Mesothelial cell of epicardium (in vitro differentiated cells): ENCODE measurements at regions not wholly inside any gene's neighbourhood (a gene's known extent, or its start where the extent isn't known, plus 50 kb on each side); places are given as distances from the start of the nearest gene placed in this dataset.

Experiments used
- DNase-seq, 2 experiments: peaks; one replicate each; pipeline ENCODE4 v3.0.0; 2021; ENCODE audit warnings: low spot score in 2 of 2; ENCODE audit not compliant: unreplicated experiment in 2 of 2
- H3K27ac Mint-ChIP-seq: 2 replicates; pipeline ENCODE4 v1.8.0; 2021; ENCODE audit warnings: mixed read lengths
- H3K27me3 Mint-ChIP-seq: 2 replicates; pipeline ENCODE4 v1.8.0; 2021; ENCODE audit warnings: low read depth, mixed read lengths
- H3K36me3 Mint-ChIP-seq: 2 replicates; pipeline ENCODE4 v1.8.0; 2021; ENCODE audit warnings: mixed read lengths
- H3K4me1 Mint-ChIP-seq: 2 replicates; pipeline ENCODE4 v1.8.0; 2021; ENCODE audit warnings: mixed read lengths
- H3K4me3 Mint-ChIP-seq: 2 replicates; pipeline ENCODE4 v1.8.0; 2021; ENCODE audit warnings: mild to moderate bottlenecking, moderate library complexity, mixed read lengths
- H3K9me3 Mint-ChIP-seq: 2 replicates; pipeline ENCODE4 v1.8.0; 2021; ENCODE audit warnings: mixed read lengths
- TF ChIP-seq, protein P1 (sequence below): fragments of 200-600 bp; sonication (generic); IDR thresholded peaks from one replicate; pipeline ENCODE4 v1.5.0; 2021; ENCODE audit warnings: antibody characterized with exemption; ENCODE audit not compliant: unreplicated experiment

DNA sequence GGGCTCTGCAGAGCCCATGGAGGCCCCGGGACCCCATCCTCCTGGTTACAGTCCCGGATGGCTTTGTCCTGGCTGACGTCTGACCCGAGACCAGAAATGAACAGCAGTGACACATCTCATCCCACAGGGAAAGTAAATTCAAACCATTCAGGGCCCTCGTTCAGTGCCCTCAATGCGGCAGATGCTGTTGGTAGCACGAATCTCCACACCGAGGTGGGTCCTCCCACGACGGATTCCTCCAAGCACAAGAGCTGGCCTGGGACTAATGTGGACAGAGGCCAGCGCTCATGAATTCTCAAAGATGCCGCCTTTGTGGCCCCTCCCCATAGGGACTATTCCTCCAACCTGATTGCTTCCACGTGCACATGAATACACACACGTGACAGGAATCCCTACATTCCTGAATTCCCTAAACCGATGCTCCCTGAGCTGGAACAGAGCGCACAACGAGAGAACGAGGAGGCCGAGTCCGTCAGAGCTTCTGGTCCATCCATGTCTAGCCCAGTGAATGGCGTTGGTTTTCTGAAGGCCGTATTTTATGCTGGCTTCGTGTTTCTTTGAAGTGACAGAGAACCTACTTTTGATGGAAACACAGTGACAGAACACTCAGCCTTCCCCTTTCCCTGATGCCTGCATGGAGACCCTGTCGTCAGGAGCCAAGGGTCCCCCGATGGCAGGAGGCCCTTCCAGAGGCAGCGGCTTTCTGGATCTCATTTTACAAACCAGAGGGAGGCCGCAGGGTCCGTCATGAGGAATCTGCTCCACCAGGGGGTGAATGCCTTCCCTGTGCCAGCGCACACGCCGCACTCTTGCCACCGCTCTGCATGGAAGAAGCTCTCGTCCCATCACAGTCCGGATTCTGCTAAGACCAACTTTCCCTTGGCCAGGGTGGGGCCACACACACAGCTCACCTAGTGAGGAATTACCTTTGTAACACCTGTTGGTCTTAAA, 64.3 kb upstream of the SNTG2 start:
- Mint-ChIP-seq H3K4me1 (peaks cover 1% of the 10 kb centered on the region), H3K27me3 (peaks cover 64% of the 10 kb centered on the region), H3K9me3 (no peaks in the 10 kb centered on the region), H3K27ac (no peak overlapping the region), H3K4me3 (no peak overlapping the region), H3K36me3 (no peaks in the 10 kb centered on the region)
- TF ChIP-seq, protein P1, sequence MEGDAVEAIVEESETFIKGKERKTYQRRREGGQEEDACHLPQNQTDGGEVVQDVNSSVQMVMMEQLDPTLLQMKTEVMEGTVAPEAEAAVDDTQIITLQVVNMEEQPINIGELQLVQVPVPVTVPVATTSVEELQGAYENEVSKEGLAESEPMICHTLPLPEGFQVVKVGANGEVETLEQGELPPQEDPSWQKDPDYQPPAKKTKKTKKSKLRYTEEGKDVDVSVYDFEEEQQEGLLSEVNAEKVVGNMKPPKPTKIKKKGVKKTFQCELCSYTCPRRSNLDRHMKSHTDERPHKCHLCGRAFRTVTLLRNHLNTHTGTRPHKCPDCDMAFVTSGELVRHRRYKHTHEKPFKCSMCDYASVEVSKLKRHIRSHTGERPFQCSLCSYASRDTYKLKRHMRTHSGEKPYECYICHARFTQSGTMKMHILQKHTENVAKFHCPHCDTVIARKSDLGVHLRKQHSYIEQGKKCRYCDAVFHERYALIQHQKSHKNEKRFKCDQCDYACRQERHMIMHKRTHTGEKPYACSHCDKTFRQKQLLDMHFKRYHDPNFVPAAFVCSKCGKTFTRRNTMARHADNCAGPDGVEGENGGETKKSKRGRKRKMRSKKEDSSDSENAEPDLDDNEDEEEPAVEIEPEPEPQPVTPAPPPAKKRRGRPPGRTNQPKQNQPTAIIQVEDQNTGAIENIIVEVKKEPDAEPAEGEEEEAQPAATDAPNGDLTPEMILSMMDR: no peak
- DNase-seq: no peak

DNA sequence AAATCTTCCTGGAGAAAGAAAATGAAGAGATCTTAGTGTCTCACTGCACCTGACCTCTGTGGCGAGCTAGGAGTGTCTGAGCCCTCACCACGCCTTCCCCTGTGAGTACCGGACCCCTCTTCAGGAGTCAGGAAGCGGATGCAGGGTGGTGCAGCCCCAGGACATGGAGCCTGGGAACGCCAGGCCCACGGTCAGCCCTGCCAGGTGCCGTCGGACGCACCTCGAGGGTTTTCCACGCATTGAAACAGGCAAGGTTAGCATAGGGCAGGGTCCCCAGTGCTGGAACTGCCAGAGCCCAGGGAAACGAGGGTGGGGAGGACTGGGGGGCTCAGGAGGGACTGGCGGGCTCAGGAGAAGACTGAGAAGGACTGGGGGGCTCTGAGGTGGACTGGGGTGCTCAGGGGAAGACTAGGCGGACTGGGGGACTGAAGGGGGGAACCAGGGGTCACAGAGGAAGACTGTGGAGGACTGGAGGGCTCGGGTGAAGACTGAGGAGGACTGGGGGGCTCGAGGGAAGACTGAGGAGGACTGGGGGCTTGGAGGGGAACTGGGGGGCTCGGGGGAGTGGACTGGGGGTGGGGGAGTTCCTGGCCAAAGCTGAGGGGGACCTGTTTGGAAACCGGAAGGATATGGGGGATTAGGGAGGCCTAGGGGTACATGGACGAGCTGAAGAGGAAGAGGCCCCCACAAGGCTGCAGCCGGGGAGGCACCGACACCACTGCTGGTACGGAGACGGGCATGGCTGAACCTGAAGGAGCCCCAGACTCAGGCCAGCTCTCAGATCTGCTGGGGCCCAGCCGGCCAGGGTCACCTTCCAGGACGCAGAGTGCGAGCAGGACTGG, 65.2 kb upstream of the SNTG2 start:
- TF ChIP-seq, protein P1: no peak
- Mint-ChIP-seq H3K27ac (no peak overlapping the region), H3K9me3 (no peaks in the 10 kb centered on the region), H3K27me3 (peaks cover 70% of the 10 kb centered on the region), H3K4me3 (no peak overlapping the region), H3K4me1 (peaks cover 3% of the 10 kb centered on the region), H3K36me3 (no peaks in the 10 kb centered on the region)
- DNase-seq: no peak

GRCh38 chr2:883803-884748, 66.6 kb upstream of the SNTG2 start:
- peaks cover 68% of the 10 kb centered on the region for H3K27me3 Mint-ChIP-seq

GRCh38 chr2:883260-883802, 67.3 kb upstream of the SNTG2 start:
- peaks cover 4% of the 10 kb centered on the region for H3K4me1 Mint-ChIP-seq
- H3K4me3 Mint-ChIP-seq: no peak overlapping the region
- H3K36me3 Mint-ChIP-seq: no peaks in the 10 kb centered on the region
- TF ChIP-seq, protein P1: no peak
- H3K27ac Mint-ChIP-seq: no peak overlapping the region
- H3K27me3 Mint-ChIP-seq: peaks cover 71% of the 10 kb centered on the region
- H3K9me3 Mint-ChIP-seq: no peaks in the 10 kb centered on the region
- DNase-seq: no peak

More at GRCh38 chr2:883803-884748, 66.6 kb upstream of the SNTG2 start:
- no peaks in the 10 kb centered on the region for H3K36me3 Mint-ChIP-seq
- H3K9me3 Mint-ChIP-seq: no peaks in the 10 kb centered on the region
- no peak overlapping the region for H3K4me3 Mint-ChIP-seq
- peaks cover 4% of the 10 kb centered on the region for H3K4me1 Mint-ChIP-seq
- TF ChIP-seq, protein P1: no peak
- no peak for DNase-seq
- no peak overlapping the region for H3K27ac Mint-ChIP-seq
